Epidermal melanocyte (primary cell): ENCODE measurements at regions not wholly inside any gene's neighbourhood (a gene's known extent, or its start where the extent isn't known, plus 50 kb on each side); places are given as distances from the start of the nearest gene placed in this dataset.
"Not testable (repeated sequence)": the region's sequence is repeated elsewhere in the genome, so short reads cannot be mapped to it uniquely, and the experiment has no call there.

ENCODE experiments used
- DNase-seq: peaks from one replicate; pipeline ENCODE4 v3.0.0; 2011; ENCODE audit warnings: low spot score; ENCODE audit not compliant: insufficient read length

- no peak for DNase-seq
Measured at GRCh38 chr1:184820956-184821355, 66.3 kb upstream of the EDEM3 start.

GRCh38 chr1:184820218-184820750 is 65.6 kb upstream of the EDEM3 start:
- DNase-seq = no peak

GRCh38 chr1:184818646-184819045 is 64.0 kb upstream of the EDEM3 start:
- no peak for DNase-seq

- DNase-seq = not testable (repeated sequence)
Measured at GRCh38 chr1:184817003-184817402, 62.3 kb upstream of the EDEM3 start.

GRCh38 chr1:184813528-184814089 is 59.0 kb upstream of the EDEM3 start:
- no peak for DNase-seq

- no peak for DNase-seq
Measured at GRCh38 chr1:184811439-184812111, 56.9 kb upstream of the EDEM3 start.

GRCh38 chr1:184810735-184811343 is 56.2 kb upstream of the EDEM3 start:
- no peak for DNase-seq

- DNase-seq = no peak
Measured at GRCh38 chr1:184806296-184806721, 51.7 kb upstream of the EDEM3 start.

- DNase-seq = peak; percentile 88
Measured at GRCh38 chr1:184805667-184806295, 51.1 kb upstream of the EDEM3 start.
